ENCODE measurements at regions not wholly inside any gene's neighbourhood (a gene's known extent, or its start where the extent isn't known, plus 50 kb on each side); places are given as distances from the start of the nearest gene placed in this dataset.

DNA sequence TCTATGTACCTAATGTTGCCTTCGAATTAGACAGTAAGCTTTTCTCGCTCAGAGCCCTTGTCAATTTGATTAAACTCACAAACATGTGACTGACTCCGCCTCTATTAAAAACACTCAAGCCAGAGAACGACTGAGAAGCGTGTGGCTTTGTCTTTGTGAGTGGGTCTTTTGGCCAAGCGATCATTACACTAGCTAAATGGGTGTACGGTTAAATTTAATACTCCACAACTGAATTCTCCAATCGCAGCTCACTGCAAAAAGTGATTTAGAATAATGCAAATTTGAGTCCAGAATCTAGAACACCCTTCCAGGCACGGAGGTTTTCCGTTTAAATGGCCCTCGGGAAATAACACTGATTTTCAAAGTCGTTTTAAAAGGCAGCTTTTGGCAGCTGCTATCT, 253.7 kb downstream of the EFCAB11 start (continued):
- TF ChIP-seq NUFIP1 (IDR thresholded peaks at IDR 0.05; ENCODE audit: partially characterized antibody) (no peak), C11orf30 (IDR thresholded peaks at IDR 0.05; ENCODE audit: low read depth) (no peak), NRF1 (conservative IDR thresholded peaks at IDR 0.05 in 1 of 2, IDR thresholded peaks at IDR 0.05 in 1 of 2) (no peak), KLF1 (tag; IDR thresholded peaks at IDR 0.05) (no peak), ZNF668 (CRISPR knock-in tag; IDR thresholded peaks at IDR 0.05) (no peak), POLR2B (IDR thresholded peaks at IDR 0.05; ENCODE audit: low read depth, partially characterized antibody) (no peak)
- TF ChIP-seq, protein P1, sequence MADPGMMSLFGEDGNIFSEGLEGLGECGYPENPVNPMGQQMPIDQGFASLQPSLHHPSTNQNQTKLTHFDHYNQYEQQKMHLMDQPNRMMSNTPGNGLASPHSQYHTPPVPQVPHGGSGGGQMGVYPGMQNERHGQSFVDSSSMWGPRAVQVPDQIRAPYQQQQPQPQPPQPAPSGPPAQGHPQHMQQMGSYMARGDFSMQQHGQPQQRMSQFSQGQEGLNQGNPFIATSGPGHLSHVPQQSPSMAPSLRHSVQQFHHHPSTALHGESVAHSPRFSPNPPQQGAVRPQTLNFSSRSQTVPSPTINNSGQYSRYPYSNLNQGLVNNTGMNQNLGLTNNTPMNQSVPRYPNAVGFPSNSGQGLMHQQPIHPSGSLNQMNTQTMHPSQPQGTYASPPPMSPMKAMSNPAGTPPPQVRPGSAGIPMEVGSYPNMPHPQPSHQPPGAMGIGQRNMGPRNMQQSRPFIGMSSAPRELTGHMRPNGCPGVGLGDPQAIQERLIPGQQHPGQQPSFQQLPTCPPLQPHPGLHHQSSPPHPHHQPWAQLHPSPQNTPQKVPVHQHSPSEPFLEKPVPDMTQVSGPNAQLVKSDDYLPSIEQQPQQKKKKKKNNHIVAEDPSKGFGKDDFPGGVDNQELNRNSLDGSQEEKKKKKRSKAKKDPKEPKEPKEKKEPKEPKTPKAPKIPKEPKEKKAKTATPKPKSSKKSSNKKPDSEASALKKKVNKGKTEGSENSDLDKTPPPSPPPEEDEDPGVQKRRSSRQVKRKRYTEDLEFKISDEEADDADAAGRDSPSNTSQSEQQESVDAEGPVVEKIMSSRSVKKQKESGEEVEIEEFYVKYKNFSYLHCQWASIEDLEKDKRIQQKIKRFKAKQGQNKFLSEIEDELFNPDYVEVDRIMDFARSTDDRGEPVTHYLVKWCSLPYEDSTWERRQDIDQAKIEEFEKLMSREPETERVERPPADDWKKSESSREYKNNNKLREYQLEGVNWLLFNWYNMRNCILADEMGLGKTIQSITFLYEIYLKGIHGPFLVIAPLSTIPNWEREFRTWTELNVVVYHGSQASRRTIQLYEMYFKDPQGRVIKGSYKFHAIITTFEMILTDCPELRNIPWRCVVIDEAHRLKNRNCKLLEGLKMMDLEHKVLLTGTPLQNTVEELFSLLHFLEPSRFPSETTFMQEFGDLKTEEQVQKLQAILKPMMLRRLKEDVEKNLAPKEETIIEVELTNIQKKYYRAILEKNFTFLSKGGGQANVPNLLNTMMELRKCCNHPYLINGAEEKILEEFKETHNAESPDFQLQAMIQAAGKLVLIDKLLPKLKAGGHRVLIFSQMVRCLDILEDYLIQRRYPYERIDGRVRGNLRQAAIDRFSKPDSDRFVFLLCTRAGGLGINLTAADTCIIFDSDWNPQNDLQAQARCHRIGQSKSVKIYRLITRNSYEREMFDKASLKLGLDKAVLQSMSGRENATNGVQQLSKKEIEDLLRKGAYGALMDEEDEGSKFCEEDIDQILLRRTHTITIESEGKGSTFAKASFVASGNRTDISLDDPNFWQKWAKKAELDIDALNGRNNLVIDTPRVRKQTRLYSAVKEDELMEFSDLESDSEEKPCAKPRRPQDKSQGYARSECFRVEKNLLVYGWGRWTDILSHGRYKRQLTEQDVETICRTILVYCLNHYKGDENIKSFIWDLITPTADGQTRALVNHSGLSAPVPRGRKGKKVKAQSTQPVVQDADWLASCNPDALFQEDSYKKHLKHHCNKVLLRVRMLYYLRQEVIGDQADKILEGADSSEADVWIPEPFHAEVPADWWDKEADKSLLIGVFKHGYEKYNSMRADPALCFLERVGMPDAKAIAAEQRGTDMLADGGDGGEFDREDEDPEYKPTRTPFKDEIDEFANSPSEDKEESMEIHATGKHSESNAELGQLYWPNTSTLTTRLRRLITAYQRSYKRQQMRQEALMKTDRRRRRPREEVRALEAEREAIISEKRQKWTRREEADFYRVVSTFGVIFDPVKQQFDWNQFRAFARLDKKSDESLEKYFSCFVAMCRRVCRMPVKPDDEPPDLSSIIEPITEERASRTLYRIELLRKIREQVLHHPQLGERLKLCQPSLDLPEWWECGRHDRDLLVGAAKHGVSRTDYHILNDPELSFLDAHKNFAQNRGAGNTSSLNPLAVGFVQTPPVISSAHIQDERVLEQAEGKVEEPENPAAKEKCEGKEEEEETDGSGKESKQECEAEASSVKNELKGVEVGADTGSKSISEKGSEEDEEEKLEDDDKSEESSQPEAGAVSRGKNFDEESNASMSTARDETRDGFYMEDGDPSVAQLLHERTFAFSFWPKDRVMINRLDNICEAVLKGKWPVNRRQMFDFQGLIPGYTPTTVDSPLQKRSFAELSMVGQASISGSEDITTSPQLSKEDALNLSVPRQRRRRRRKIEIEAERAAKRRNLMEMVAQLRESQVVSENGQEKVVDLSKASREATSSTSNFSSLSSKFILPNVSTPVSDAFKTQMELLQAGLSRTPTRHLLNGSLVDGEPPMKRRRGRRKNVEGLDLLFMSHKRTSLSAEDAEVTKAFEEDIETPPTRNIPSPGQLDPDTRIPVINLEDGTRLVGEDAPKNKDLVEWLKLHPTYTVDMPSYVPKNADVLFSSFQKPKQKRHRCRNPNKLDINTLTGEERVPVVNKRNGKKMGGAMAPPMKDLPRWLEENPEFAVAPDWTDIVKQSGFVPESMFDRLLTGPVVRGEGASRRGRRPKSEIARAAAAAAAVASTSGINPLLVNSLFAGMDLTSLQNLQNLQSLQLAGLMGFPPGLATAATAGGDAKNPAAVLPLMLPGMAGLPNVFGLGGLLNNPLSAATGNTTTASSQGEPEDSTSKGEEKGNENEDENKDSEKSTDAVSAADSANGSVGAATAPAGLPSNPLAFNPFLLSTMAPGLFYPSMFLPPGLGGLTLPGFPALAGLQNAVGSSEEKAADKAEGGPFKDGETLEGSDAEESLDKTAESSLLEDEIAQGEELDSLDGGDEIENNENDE (IDR thresholded peaks at IDR 0.05; ENCODE audit: low read depth, low read length): no peak
- TF ChIP-seq, protein P2, sequence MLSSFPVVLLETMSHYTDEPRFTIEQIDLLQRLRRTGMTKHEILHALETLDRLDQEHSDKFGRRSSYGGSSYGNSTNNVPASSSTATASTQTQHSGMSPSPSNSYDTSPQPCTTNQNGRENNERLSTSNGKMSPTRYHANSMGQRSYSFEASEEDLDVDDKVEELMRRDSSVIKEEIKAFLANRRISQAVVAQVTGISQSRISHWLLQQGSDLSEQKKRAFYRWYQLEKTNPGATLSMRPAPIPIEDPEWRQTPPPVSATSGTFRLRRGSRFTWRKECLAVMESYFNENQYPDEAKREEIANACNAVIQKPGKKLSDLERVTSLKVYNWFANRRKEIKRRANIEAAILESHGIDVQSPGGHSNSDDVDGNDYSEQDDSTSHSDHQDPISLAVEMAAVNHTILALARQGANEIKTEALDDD (IDR thresholded peaks at IDR 0.05): no peak
